Inferior parietal cortex (tissue), 1 donor: ENCODE measurements at regions not wholly inside any gene's neighbourhood (a gene's known extent, or its start where the extent isn't known, plus 50 kb on each side); places are given as distances from the start of the nearest gene placed in this dataset.

Experiments
- DNase-seq: peaks from one replicate; pipeline ENCODE4 v3.0.0-alpha.2; 2016; ENCODE audit errors: extremely low spot score

- DNase-seq, result no peak
Observed at GRCh38 chr6:138692058-138692977, 81.3 kb upstream of the CCDC28A start.

- no peak for DNase-seq
Observed at GRCh38 chr6:138692978-138693909, 80.3 kb upstream of the CCDC28A start.

GRCh38 chr6:138695193-138695592 lies 78.4 kb upstream of the CCDC28A start:
- no peak for DNase-seq

- DNase-seq, result no peak
Observed at GRCh38 chr6:138714493-138714892, 59.1 kb upstream of the CCDC28A start.

- no peak for DNase-seq
Observed at GRCh38 chr6:138716013-138716412, 57.6 kb upstream of the CCDC28A start.

GRCh38 chr6:138716971-138717665 lies 56.5 kb upstream of the CCDC28A start:
- no peak for DNase-seq

- DNase-seq, result no peak
Observed at GRCh38 chr6:138719011-138719635, 54.4 kb upstream of the CCDC28A start.

GRCh38 chr6:138719744-138720143 lies 53.8 kb upstream of the CCDC28A start:
- no peak for DNase-seq

- DNase-seq, result no peak
Observed at GRCh38 chr6:138722425-138723371, 50.9 kb upstream of the CCDC28A start.
